ENCODE measurements at regions not wholly inside any gene's neighbourhood (a gene's known extent, or its start where the extent isn't known, plus 50 kb on each side); places are given as distances from the start of the nearest gene placed in this dataset. TPM values are rescaled to one million over a fixed set of nuclear protein-coding genes. Genes with fewer than 3 reads are reported as not detected.

DNA sequence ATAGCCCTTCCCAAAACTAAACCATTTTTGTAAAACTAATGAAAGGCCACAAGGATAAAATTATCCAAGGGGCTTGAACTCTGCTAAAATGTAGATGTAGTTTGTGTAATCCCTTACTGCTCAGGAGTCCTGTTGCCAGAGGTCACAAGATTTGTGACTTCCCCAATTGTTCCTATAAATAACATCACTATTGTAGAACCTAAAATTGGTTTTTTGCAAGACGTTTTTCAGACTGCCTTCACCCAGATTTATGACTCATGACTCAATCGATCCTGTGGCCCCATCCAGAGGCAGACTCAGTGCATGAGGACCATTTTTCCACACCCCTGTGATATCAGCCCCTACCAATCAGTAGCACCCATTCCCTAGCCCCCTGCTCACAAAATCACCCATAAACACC lies 61.5 kb upstream of the RASSF8 start:
- TF ChIP-seq, protein P1, sequence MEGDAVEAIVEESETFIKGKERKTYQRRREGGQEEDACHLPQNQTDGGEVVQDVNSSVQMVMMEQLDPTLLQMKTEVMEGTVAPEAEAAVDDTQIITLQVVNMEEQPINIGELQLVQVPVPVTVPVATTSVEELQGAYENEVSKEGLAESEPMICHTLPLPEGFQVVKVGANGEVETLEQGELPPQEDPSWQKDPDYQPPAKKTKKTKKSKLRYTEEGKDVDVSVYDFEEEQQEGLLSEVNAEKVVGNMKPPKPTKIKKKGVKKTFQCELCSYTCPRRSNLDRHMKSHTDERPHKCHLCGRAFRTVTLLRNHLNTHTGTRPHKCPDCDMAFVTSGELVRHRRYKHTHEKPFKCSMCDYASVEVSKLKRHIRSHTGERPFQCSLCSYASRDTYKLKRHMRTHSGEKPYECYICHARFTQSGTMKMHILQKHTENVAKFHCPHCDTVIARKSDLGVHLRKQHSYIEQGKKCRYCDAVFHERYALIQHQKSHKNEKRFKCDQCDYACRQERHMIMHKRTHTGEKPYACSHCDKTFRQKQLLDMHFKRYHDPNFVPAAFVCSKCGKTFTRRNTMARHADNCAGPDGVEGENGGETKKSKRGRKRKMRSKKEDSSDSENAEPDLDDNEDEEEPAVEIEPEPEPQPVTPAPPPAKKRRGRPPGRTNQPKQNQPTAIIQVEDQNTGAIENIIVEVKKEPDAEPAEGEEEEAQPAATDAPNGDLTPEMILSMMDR (IDR thresholded peaks at IDR 0.05; ENCODE audit: unreplicated experiment) = no peak
- Mint-ChIP-seq H3K4me1 (no peaks in the 10 kb centered on the region), H3K9me3 (peaks cover 16% of the 10 kb centered on the region), H3K4me3 (no peak overlapping the region), H3K27ac (no peak overlapping the region), H3K27me3 (ENCODE audit: low read depth) (no peaks in the 10 kb centered on the region), H3K36me3 (peaks cover 5% of the 10 kb centered on the region)
- no peak for DNase-seq (ENCODE audit: low spot score in 2 of 2, unreplicated experiment in 2 of 2)

DNA sequence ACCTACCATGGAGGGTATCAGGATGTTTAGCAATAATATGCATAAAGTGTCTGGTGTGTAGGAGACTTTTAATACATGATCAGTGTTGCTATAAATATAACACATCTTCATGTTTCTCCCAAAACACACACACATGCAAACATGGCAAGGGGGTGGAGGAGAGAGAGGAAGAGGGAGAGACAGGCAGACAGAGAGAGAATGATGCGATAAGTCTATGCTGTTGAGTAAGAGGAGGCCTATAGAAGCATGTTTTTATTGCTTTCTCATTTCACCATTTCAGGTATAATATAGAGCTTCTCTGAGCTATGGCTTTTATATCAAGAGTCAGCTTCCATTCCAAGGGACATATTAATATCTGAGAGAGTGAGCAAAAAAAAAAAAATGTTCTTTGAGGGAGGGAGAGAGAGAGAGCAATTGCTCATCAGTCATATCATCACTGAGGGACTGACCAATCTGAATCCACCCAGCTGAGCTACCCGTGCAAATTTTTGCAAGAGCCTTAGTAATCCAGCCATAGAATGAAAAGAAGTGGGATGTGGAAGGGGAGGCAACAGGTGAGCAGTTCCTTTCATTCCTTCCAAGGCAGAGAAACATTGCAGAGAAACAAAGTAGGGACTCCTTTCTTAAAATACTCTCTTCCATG lies 54.8 kb upstream of the RASSF8 start:
- H3K4me1 Mint-ChIP-seq = peaks cover 10% of the 10 kb centered on the region
- TF ChIP-seq, protein P1 (IDR thresholded peaks at IDR 0.05; ENCODE audit: unreplicated experiment) = no peak
- no peak overlapping the region for H3K4me3 Mint-ChIP-seq
- no peaks in the 10 kb centered on the region for H3K27me3 Mint-ChIP-seq (ENCODE audit: low read depth)
- no peak overlapping the region for H3K27ac Mint-ChIP-seq
- H3K36me3 Mint-ChIP-seq = no peaks in the 10 kb centered on the region
- no peak for DNase-seq (ENCODE audit: low spot score in 2 of 2, unreplicated experiment in 2 of 2)
- H3K9me3 Mint-ChIP-seq = no peaks in the 10 kb centered on the region

DNA sequence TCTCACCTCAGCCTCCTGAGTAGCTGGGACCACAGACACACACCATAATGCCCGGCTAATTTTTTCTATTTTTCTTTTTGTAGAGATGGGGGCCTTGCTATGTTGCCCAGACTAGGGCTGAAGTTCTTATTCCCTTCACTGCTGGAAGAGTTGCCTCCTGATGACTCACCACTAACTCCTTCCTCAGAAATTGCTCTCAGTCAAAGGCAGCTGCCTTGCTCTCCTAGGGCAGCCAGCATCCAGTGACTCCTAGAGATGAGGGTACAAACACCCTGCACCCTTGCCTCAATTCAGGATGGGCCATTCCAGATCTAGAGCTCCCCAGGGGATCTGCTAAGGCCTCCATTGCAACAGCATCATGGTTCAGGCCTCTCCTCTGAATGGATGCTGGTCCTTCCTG lies 54.0 kb upstream of the RASSF8 start:
- Mint-ChIP-seq H3K27me3 (ENCODE audit: low read depth) (no peaks in the 10 kb centered on the region), H3K36me3 (no peaks in the 10 kb centered on the region), H3K27ac (no peak overlapping the region), H3K4me1 (peaks cover 10% of the 10 kb centered on the region), H3K9me3 (no peaks in the 10 kb centered on the region), H3K4me3 (no peak overlapping the region)
- TF ChIP-seq, protein P1 (IDR thresholded peaks at IDR 0.05; ENCODE audit: unreplicated experiment) = no peak
- no peak for DNase-seq (ENCODE audit: low spot score in 2 of 2, unreplicated experiment in 2 of 2)

DNA sequence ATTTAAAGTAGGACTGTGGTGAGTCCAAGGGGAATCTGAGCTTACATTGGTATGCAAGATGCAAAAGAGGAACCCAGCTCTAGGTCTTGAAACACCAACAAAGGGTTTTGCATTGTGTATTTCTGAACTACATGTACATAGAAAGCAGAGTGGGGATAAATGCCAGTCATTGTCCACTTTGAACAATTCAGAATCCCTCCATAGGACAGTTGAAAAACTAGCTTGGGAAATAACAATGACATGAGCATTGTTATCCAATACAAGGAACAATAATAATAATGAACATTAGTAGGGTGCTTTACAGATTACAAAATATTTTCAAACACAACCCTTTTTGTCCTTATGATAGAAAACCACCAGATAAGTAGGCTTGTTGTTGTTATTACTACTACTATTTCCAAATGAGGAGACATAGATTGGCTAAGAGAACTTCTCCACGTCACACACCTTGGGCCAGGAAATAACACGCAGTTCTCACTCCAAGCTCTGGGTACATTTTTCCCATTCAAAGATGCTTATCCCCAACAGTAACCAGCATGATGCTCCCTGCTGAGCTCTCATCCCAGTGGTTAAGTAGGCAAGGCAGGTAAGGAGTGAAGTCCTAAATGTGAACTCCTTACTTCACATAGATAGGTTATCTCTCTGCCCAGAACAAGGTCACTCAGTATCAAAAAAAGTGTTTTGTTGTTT lies 51.7 kb upstream of the RASSF8 start:
- Mint-ChIP-seq H3K27me3 (ENCODE audit: low read depth) (no peaks in the 10 kb centered on the region), H3K4me3 (no peak overlapping the region), H3K27ac (no peak overlapping the region), H3K36me3 (no peaks in the 10 kb centered on the region), H3K4me1 (peaks cover 10% of the 10 kb centered on the region), H3K9me3 (peaks cover 7% of the 10 kb centered on the region)
- no peak for DNase-seq (ENCODE audit: low spot score in 2 of 2, unreplicated experiment in 2 of 2)
- TF ChIP-seq, protein P1 (IDR thresholded peaks at IDR 0.05; ENCODE audit: unreplicated experiment) = no peak

Small RNA genes in the stretch of these regions (microRNA-seq; reads per million reads assigned to microRNA genes)
- not detected for gene MIR4302
